IPS-NIHi7 (cell line): ENCODE measurements at regions not wholly inside any gene's neighbourhood (a gene's known extent, or its start where the extent isn't known, plus 50 kb on each side); places are given as distances from the start of the nearest gene placed in this dataset.

Experiments used
- DNase-seq: peaks from one replicate; pipeline ENCODE4 v3.0.0; 2012; ENCODE audit warnings: mixed read lengths; ENCODE audit errors: extremely low spot score

- DNase-seq, result no peak
These were observed 97.7 kb downstream of the SOCS6 start for GRCh38 chr18:70386582-70386981.

GRCh38 chr18:70385474-70385873 is 96.6 kb downstream of the SOCS6 start:
- DNase-seq, result no peak

GRCh38 chr18:70384181-70384790 is 95.4 kb downstream of the SOCS6 start:
- DNase-seq, result no peak

- no peak for DNase-seq
These were observed 94.3 kb downstream of the SOCS6 start for GRCh38 chr18:70382992-70383717.

- DNase-seq, result no peak
These were observed 93.2 kb downstream of the SOCS6 start for GRCh38 chr18:70382017-70382416.

GRCh38 chr18:70380915-70381896 is 92.4 kb downstream of the SOCS6 start:
- DNase-seq, result peak; percentile 35
